ENCODE measurements at regions not wholly inside any gene's neighbourhood (a gene's known extent, or its start where the extent isn't known, plus 50 kb on each side); places are given as distances from the start of the nearest gene placed in this dataset.
A peak's percentile ranks its signal among the peaks of the same experiment; 100 is the strongest.
"Not testable (repeated sequence)": the region's sequence is repeated elsewhere in the genome, so short reads cannot be mapped to it uniquely, and the experiment has no call there.

DNA sequence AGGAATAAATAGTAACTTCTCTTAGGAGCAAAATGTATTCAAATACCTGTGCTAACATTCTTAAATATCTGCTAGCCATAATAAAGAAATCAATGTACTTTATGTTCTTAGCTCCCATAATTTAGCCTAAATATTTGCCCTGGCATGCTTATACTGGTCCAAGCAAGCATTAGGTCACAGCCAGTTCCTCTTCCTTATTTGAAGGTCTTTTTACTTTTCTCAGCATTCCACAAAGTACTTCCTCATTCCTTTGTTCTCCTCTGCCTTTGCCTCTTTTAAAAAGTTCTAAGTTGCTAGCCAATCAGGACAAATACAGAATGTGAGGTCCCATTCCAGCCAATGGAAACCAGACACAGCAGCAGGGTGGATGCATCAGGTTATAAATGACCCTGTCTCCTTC lies 102.9 kb upstream of the INTU start:
- DNase-seq (ENCODE audit: low spot score) = not testable (repeated sequence)

DNA sequence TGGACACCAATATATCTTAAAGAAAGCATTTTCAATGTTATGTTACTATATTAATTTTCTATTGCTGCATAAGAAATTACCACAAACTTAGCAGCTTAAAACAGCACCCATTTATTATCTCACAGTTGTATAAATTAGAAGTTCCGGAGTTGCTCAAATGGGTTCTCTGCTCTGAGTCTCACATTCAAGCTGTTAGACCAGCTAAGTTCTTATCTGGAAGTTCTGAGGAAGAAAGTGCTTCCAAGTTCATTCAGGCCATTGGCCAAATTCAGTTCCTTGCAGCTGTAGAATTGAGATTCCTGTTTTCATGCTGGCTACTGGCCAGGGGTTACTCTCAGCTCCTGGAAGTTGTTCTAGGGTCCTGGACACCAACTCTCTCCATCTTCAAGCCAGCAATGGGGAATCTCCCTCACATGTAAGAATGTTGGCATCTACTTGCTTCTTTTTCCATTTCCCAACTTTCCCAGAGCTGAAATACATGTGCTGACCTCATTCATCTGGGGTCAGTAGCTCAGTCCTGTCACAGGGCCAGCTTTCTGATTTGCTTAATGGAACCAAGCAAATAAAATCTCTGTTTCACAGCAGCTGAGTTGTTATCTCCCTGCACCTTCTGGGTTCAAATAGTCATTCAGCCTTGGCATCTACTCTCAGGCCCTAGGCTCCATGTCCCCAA lies 99.6 kb upstream of the INTU start:
- peak; percentile 39 for DNase-seq (ENCODE audit: low spot score)

DNA sequence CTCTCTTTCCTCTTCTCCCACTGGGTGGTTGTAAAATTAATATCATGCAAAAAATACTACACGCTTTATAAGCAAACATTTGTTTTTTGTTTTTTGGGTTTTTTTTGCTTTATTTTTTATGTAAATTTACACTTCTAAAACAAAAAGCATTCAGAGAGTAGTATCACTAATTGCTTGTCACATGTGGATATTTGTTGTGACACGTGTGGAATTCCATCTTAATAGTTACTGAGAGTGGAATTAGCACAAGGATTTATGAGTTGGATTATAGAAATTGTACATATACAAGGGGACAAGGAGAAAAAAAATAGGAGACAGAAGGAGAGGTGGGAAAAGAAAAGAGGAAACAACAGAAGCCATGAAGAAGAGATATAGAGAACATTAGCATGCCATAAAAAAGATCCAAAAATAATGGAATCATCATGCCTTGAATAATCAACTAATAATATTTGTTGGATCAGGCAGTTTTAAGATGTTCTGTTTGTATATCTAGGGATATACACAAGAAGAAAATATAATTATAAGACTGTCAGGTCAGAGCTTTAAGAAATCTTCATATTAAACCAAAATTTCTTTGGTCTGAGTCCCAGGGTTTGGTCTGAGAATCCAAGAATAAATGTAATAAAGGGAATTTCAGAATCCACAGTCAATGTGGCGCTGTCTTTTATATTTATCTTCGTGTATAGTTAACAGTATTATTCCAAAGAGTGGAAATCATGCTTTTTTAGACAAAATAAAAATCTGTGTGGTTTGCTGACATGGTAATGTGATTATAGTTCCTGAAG lies 98.5 kb upstream of the INTU start:
- no peak for DNase-seq (ENCODE audit: low spot score)

DNA sequence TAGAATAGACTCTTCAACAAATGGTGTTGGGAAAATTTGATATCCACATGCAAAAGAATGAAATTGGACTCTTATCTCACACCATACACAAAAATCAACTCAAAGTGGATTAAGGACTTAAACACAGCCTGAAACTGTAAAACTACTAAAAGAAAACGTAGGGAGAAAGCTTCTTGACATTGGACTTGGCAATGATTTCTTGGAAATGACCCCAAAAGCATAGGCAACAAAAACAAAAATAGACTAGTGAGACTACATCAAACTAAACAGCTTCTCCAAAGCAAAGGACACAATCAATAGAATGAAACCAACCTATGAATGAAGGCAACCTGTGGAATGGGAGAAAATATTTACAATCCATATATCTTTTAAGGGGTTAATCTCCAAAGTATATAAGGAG lies 94.7 kb upstream of the INTU start:
- DNase-seq (ENCODE audit: low spot score) = no peak

DNA sequence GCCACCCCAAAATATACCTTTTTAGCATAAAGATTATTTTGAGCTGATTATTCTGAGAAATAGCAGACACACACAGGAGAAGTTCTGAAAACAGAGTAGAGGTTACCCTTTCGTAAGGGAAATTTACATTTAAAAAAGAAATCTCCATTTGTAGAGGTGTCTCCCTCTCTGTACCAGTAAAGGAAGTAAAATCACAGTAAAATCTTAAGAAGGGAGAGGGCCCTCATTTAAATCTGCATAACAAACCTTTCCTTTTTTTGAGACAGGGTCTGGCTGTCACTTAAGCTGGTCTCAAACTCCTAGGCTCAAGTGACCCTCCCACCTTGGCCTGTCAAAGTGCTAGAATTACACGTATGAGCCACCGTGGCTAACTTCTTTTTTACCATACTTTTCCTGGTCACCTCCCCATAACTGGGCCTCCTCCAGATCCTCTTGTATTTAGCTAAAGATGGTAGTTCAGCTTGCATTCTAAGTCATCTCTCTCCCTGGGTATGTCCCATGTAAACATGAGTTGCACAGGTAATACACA lies 92.2 kb upstream of the INTU start:
- DNase-seq (ENCODE audit: low spot score) = no peak

DNA sequence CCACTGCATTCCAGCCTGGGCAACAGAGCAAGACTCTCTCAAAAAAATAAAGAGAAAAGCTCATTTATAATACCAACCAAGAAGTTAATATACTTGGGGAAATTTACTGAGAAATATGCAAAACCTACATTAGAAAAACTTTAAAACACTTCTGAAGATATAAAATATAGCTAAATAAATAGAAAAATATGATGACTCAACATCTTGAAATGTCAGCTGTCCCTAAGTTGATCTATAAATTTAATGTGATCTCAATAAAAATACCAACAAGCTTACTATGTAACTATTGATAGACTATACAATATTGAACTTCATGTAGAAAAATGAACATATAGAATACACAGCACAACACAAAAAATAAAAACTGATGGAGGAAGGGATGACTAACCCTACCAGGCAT lies 87.5 kb upstream of the INTU start:
- DNase-seq (ENCODE audit: low spot score) = no peak

DNA sequence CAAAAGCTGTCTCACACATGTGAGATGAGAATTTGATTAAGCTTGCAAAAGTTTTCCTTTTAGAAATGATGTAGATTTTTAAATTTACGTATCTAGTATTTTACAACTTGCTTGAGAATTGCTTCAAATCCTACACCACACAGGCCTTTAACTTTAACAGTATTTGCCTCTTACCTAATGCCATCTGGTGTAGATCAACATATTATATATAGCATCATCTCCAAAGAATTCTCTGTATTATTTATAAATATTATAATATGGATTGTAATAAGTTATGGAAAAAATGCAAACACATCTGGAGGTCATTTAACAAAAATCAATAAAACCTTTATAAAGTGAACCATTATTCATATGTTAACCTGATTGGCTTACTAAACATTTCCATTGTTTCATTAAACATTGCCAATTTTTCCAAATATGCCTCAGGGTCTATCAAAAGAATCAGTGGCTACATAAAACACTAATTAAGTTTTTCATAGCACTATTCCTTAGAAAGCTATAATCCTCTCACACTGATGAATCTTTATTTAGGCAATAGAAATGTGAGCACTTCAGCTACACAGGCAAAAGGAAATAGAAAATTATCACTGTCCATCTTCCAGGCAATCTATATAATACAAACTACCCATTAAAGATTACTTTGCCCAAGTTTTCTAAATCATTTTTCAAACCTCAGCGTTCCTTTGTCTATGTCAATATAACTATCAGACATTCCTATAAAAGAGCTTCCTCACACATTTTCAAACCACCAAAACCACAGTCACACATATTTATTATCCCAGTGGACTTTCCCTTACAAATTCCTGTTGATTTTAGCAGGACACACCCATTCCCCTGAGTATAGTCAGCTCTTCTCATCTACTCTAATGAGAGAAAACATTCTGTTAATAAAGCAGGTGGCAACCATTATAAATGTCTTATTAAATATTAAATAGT lies 83.5 kb upstream of the INTU start:
- no peak for DNase-seq (ENCODE audit: low spot score)

DNA sequence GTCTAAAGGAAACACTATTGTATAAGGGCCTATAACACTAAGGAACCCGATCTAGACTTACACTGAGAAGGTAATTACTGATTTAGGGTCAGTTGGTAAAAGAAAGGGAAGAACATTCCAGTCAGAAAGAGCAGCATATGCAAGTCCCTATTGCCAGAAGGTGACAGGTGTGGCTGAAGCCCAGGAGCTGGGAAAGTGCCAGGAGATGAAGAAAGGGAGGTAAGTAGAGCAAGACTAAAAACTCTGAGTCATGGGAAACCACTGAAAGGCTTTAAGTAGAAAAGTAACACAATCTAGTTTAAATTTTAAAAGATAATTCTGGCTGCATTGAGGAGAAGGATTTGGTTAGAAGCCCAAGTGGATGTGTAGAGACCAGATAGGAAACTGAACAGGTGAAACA lies 77.7 kb upstream of the INTU start:
- no peak for DNase-seq (ENCODE audit: low spot score)

DNA sequence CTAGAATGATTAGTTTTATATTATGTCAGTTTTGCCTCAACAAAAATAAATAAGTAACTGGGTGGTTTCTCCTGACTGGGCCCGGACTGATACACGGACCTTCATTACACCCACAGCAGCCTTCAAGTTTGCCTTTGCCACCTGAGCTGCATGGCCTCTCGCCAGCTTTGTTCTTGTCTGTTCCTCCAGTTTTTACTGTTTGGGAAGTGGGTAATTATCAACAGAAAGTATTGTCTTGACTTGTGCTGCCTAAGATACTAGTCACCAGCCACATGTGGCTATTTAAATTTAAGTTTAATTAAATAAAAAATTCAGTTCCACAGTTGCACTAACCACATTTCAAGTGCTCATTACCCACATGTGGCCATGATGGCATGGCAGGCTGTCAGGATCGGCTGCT lies 74.7 kb upstream of the INTU start:
- DNase-seq (ENCODE audit: low spot score) = no peak

DNA sequence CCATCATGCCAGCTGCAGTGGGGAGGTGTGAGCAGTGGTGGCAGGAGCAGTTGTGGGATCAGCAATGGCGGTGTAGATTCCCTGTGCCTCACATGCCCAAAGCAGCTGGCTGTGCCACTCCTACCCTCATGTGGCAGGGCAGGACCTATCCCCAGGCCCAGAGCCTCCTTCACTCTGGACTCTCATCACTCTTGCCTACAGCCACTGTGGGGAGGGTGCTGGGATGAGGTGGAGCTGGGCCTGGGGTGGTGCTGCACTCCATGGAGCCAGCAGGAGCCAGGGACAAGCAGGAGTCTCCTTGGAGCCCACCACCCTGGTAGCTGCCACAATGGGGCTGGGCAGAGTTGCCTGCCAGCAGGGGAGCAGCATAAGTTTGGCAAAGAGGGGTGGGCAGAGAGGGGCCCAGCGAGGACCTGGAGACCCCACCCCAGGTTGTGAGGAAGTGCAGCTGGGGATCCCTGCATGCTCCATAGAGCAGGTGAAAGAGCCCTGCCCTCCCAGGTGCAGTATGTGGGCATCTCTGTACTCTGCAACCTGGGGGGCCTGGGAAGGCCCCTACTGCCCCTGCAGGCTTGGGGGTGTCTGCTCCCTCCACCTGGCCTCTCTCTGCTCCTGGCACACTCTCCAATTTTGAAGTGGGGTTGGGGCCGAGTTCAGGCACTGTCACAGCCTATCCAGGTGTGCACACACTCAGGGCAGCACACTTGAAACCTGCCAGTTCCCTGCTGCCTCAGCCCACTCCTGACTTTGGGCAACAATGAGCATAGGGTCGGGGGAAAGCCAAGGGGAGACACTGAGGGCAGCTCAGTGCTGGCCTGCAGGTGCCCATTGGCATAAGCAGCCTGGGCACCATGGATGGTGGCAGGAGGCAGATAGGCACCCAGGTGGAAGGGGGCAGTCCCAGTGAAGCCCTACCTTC lies 74.0 kb upstream of the INTU start:
- no peak for DNase-seq (ENCODE audit: low spot score)

DNA sequence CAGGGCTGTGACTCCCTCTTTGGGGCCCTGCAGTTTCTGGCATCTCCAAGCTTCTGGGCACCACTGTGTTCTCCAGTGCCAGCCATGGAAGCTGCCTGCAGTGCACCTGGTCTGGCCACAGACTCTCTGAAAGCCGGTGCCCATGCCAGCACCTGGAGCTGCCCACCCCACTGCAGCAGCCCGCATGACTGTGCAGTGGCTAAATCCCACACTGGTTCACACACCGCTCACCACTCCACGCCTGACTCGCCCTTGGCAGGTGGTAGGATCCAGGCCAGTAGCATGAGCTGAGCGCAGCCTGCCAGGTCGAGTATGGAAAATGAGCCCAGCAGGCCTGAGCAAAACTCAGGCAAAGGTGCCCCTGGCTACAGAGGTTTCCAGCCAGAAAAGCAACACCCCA lies 72.8 kb upstream of the INTU start:
- DNase-seq (ENCODE audit: low spot score) = no peak

DNA sequence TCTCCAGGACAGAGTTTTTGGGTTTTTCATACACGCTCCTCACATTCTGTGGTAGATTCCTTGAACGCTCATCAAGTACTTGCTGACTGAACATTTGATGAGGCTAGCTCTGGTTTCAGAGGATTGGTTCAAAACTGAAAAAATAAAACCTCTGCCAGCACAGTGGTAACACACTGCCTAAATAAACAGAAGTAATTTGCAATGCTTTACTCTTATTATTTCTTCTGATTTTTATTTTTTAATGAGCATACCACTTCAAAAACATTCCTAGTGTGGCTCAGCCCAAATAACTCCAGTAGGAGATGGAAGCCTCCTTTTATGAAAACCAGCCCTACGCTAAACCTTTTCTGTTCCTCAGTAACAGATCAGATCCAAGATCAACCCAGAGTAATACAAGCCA lies 72.0 kb upstream of the INTU start:
- DNase-seq (ENCODE audit: low spot score) = no peak

DNA sequence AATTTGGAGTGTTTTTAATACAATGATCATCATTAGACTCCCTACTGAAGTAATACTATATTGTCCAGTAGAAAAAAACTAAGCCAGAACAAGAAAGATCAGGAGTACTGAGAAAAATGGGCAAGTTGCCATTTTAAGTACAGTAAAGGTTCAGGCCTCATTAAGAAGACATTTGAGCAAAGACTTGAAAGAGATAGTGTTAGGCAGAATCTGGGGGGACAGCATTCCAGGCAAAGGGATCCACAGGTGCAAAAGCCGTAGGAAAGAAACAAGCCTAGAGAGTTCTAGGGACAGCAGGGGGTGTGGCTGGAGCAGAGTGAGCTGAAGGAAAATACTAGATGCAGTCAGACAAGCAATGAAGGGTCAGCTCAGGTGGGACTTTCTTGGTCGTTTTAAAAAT lies 58.1 kb upstream of the INTU start:
- no peak for DNase-seq (ENCODE audit: low spot score)

DNA sequence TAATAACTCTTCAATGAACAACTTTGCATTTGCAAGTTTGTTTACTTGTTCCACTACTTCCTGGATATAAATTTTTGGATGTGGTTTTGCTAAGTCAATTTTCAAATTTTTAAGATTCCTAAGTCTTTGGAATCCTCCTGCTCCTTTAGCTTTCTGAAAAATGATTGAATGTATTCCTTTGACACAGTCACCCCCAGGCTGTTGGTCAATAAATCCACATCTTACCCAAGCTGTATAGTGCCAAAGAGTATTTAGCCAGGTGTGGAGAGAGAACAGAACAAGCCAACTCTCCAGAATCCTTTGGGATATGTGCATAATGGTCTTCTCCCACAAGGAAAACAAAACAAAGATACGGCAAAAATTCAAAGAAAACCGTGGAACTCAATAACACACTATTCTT lies 56.9 kb upstream of the INTU start:
- no peak for DNase-seq (ENCODE audit: low spot score)

DNA sequence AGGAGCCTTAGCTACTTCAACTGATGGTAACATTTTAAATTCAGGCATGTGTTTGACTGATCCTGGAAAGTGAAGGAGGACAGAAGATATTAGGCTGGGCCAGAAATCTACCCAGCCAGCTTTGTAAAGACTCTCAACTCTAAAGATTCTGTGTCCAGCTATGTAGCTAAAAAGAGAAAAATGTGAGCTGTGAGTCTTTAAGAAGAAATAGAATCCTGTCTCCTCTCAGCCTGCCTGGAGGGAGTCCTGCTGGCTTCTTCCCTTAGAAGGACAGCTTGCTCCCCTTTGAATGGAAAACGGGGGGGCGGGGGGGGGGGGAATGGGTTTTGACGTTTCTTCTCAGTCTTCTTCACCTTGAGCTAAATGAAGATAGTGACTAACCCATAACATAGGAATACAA lies 54.3 kb upstream of the INTU start:
- DNase-seq (ENCODE audit: low spot score) = no peak

DNA sequence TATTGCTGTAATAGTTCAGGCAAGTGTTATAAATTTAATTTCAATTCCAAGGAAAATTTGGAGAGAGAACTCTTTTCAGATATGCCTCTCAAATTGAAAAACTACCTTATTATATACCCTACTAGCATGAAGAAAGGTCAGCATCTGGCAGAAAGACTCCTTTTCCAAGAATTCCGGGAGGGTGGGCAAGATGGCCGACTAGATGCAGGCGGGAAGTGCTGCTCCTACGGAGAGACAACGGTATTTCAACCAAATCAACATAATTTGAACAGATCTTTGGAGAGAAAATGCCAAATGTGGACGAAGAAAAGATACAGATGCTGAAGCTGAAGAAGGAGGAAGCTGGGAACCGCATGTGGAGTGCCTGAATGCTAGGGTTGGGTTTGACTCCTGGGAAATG lies 53.8 kb upstream of the INTU start:
- DNase-seq (ENCODE audit: low spot score) = no peak

DNA sequence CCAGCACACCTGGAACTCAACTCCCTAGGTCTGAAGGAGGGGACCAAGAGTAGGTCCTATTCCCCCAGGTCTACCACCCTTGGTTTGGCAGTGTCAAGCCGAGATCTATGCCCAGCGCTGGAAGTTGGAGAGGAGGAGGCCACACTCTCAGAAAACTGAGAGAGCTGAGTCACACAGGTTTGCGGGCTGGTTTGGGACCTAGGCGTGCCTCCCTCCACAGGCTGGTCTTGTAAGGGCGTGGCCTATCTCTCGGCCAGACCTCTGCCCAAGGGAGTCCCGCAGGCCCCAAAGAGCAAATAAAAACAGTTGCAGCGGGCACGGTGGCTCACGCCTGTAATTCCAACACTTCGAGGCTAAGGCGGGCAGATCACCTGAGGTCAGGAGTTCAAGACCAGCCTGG lies 52.9 kb upstream of the INTU start:
- no peak for DNase-seq (ENCODE audit: low spot score)

DNA sequence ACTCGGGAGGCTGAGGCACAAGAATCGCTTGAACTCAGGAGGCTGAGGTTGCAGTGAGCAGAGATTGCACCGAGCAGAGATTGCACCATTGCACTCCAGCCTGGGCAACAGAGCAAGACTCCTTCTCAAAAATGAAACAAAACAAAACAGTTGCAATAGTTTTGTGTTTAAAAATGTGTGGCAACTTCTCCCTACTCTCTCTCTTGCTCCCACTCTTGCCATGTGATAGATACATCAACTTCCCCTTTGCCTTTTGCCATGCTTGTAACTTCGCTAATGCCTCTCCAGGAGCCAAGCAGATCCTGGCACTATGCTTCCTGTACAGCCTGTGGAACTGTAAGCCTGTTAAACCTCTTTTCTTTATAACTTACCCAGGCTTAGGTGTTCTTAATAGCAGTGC lies 52.5 kb upstream of the INTU start:
- DNase-seq (ENCODE audit: low spot score) = no peak

DNA sequence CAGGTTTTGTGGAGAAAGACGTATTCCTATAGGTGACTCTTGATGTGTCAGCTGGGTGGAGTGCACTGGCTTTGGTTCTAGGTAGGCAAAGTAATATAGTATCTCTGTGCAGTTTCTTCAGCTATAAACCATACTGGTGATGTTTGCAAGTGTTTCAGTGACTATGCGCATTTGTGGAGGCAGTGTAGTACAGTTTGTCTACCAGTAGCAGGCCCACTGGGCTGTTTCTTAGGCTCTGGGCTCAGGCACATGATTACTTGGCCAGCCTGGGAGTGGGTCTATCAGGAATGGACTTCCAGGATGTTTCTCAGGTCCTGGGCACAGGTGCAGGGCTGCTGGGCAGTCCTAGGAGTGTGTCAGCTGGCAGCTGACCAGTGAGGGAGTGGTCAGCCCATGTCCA lies 51.9 kb upstream of the INTU start:
- DNase-seq (ENCODE audit: low spot score) = no peak

All from mucosa of gallbladder (tissue), 1 donor.